ENCODE measurements at regions not wholly inside any gene's neighbourhood (a gene's known extent, or its start where the extent isn't known, plus 50 kb on each side); places are given as distances from the start of the nearest gene placed in this dataset.

GRCh38 chr19:13689085-13689484, 75.2 kb upstream of the MRI1 start:
- TF ChIP-seq, protein P1, sequence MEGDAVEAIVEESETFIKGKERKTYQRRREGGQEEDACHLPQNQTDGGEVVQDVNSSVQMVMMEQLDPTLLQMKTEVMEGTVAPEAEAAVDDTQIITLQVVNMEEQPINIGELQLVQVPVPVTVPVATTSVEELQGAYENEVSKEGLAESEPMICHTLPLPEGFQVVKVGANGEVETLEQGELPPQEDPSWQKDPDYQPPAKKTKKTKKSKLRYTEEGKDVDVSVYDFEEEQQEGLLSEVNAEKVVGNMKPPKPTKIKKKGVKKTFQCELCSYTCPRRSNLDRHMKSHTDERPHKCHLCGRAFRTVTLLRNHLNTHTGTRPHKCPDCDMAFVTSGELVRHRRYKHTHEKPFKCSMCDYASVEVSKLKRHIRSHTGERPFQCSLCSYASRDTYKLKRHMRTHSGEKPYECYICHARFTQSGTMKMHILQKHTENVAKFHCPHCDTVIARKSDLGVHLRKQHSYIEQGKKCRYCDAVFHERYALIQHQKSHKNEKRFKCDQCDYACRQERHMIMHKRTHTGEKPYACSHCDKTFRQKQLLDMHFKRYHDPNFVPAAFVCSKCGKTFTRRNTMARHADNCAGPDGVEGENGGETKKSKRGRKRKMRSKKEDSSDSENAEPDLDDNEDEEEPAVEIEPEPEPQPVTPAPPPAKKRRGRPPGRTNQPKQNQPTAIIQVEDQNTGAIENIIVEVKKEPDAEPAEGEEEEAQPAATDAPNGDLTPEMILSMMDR (IDR thresholded peaks at IDR 0.05): no peak
- TF ChIP-seq EZH2 (IDR thresholded peaks at IDR 0.05): no peak
- TF ChIP-seq EZH2phosphoT487 (IDR thresholded peaks at IDR 0.05): no peak
